Gastrocnemius medialis (tissue), 4 donors: ENCODE measurements at regions not wholly inside any gene's neighbourhood (a gene's known extent, or its start where the extent isn't known, plus 50 kb on each side); places are given as distances from the start of the nearest gene placed in this dataset.

Experiments used
- POLR2A ChIP-seq, 2 donors: fragments of 450-650 bp; IDR thresholded peaks; one replicate each; pipeline ENCODE4 v1.6.1; 2017; ENCODE audit warnings: antibody characterized with exemption in 2 of 2, mild to moderate bottlenecking in 2 of 2, moderate library complexity in 2 of 2
- TF ChIP-seq, protein P1 (sequence below), 5 experiments: fragments of 450-650 bp in 3 of 5; fragments of 200-600 bp in 2 of 5; sonication (generic) in 2 of 5; IDR thresholded peaks in 4 of 5; conservative IDR thresholded peaks in 1 of 5; 1 replicate in 4 of 5; 2 replicates in 1 of 5; pipeline ENCODE4 v1.5.1; 2016 to 2019; ENCODE audit warnings: antibody characterized with exemption in 5 of 5, mild to moderate bottlenecking in 3 of 5, moderate library complexity in 3 of 5

GRCh38 chr4:38400946-38401345, 263.1 kb upstream of the KLF3 start:
- TF ChIP-seq, protein P1, sequence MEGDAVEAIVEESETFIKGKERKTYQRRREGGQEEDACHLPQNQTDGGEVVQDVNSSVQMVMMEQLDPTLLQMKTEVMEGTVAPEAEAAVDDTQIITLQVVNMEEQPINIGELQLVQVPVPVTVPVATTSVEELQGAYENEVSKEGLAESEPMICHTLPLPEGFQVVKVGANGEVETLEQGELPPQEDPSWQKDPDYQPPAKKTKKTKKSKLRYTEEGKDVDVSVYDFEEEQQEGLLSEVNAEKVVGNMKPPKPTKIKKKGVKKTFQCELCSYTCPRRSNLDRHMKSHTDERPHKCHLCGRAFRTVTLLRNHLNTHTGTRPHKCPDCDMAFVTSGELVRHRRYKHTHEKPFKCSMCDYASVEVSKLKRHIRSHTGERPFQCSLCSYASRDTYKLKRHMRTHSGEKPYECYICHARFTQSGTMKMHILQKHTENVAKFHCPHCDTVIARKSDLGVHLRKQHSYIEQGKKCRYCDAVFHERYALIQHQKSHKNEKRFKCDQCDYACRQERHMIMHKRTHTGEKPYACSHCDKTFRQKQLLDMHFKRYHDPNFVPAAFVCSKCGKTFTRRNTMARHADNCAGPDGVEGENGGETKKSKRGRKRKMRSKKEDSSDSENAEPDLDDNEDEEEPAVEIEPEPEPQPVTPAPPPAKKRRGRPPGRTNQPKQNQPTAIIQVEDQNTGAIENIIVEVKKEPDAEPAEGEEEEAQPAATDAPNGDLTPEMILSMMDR (IDR thresholded peaks at IDR 0.05 in 4 of 5, conservative IDR thresholded peaks at IDR 0.05 in 1 of 5): no peak
- no peak for TF ChIP-seq POLR2A (IDR thresholded peaks at IDR 0.05)
